B cell (primary cell): ENCODE measurements at regions not wholly inside any gene's neighbourhood (a gene's known extent, or its start where the extent isn't known, plus 50 kb on each side); places are given as distances from the start of the nearest gene placed in this dataset.
A peak's percentile ranks its signal among the peaks of the same experiment; 100 is the strongest.

Experiments
- ATAC-seq: fragments of 200-7000 bp; cut with Tn5 transposase; one replicate; pipeline ENCODE4 v1.10.0; 2021; ENCODE audit warnings: low read depth, mild to moderate bottlenecking, moderate number of reproducible peaks, moderate library complexity
- CTCF ChIA-PET: fragments of 350-600 bp; sonication (Branson Sonifier 250); formaldehyde crosslinking; loops from one replicate; lab custom pipeline; 2021; ENCODE audit warnings: antibody characterized with exemption, inconsistent platforms; lab: Charles Lee
- POLR2A ChIA-PET: fragments of 350-600 bp; sonication (Branson Sonifier 250); formaldehyde crosslinking; loops from one replicate; lab custom pipeline; 2021; ENCODE audit warnings: antibody characterized with exemption; lab: Charles Lee
- DNase-seq: peaks from one replicate; pipeline ENCODE4 v3.0.0; 2013
- H2AFZ ChIP-seq: 2 replicates; pipeline ENCODE4 v1.6.1; 2012; ENCODE audit warnings: mild to moderate bottlenecking, low read depth, low read length; ENCODE audit not compliant: insufficient read depth, poor library complexity, severe bottlenecking
- H3K27ac ChIP-seq, 2 donors: 1 replicate in 1 of 2; 2 replicates in 1 of 2; pipeline ENCODE4 v1.5.1; 2012 to 2013; ENCODE audit warnings: low read length in 2 of 2, mild to moderate bottlenecking in 2 of 2, moderate library complexity in 1 of 2
- H3K27me3 ChIP-seq, 4 experiments: fragments of 200-600 bp in 1 of 4; sonication (generic) in 1 of 4; replicated peaks in 1 of 4; 1 replicate in 2 of 4; 2 replicates in 2 of 4; pipeline versions ENCODE4 v1.6.1 to v1.7.0; 2013 to 2016; ENCODE audit warnings: low read length in 3 of 4, mild to moderate bottlenecking in 2 of 4, mixed read lengths in 1 of 4, moderate library complexity in 1 of 4; ENCODE audit not compliant: insufficient read depth in 4 of 4, control insufficient read depth in 3 of 4; ENCODE audit errors: control extremely low read depth in 1 of 4
- H3K36me3 ChIP-seq, 2 experiments: replicated peaks in 1 of 2; 1 replicate in 1 of 2; 2 replicates in 1 of 2; pipeline versions ENCODE4 v1.6.1 to v1.7.1; 2013; ENCODE audit warnings: low read length in 1 of 2; ENCODE audit not compliant: insufficient read depth in 2 of 2, control insufficient read depth in 1 of 2; ENCODE audit errors: control extremely low read depth in 1 of 2, extremely low read depth in 1 of 2
- H3K4me1 ChIP-seq, 2 donors: fragments of 200-600 bp in 1 of 2; sonication (generic) in 1 of 2; 1 replicate in 1 of 2; 2 replicates in 1 of 2; pipeline versions ENCODE4 v1.5.1 to v1.6.1; 2013 to 2017; ENCODE audit warnings: low read length in 2 of 2; ENCODE audit not compliant: control insufficient read depth in 2 of 2, insufficient read depth in 2 of 2
- H3K4me2 ChIP-seq: replicated peaks from 2 replicates; pipeline ENCODE3; 2012; ENCODE audit warnings: mild to moderate bottlenecking, low read depth, low read length; ENCODE audit not compliant: poor library complexity, severe bottlenecking
- H3K4me3 ChIP-seq, 5 experiments: fragments of 200-600 bp in 1 of 5; sonication (generic) in 1 of 5; 1 replicate in 3 of 5; 2 replicates in 2 of 5; pipeline versions ENCODE4 v1.5.1 to v1.7.0; 2011 to 2016; ENCODE audit warnings: low read length in 4 of 5, mild to moderate bottlenecking in 4 of 5, low read depth in 2 of 5, control low read depth in 1 of 5, moderate library complexity in 1 of 5; ENCODE audit not compliant: insufficient read depth in 1 of 5; ENCODE audit errors: control extremely low read depth in 1 of 5, extremely low read depth in 1 of 5
- H3K79me2 ChIP-seq: fragments of 200-600 bp; sonication (generic); one replicate; pipeline ENCODE4 v1.6.0; 2016; ENCODE audit warnings: low read length; ENCODE audit not compliant: control insufficient read depth, insufficient read depth
- H3K9ac ChIP-seq: fragments of 200-600 bp; sonication (generic); 2 replicates; pipeline ENCODE4 v1.6.1; 2017; ENCODE audit warnings: mild to moderate bottlenecking, low read length, moderate library complexity
- H3K9me3 ChIP-seq, 3 donors: one replicate each; pipeline versions ENCODE4 v1.6.1 to v1.7.1; 2013; ENCODE audit warnings: low read length in 2 of 3; ENCODE audit not compliant: control insufficient read depth in 2 of 3, insufficient read depth in 1 of 3; ENCODE audit errors: control extremely low read depth in 1 of 3
- H4K20me1 ChIP-seq: 2 replicates; pipeline ENCODE4 v1.6.0; 2012; ENCODE audit warnings: mild to moderate bottlenecking, low read length; ENCODE audit not compliant: insufficient read depth, control insufficient read depth, poor library complexity, severe bottlenecking
- H3K27ac Mint-ChIP-seq: one replicate; pipeline ENCODE4 v1.8.0; 2021; ENCODE audit warnings: mixed read lengths
- H3K27me3 Mint-ChIP-seq: one replicate; pipeline ENCODE4 v1.8.0; 2021; ENCODE audit warnings: mixed read lengths
- H3K4me1 Mint-ChIP-seq: one replicate; pipeline ENCODE4 v1.8.0; 2021; ENCODE audit warnings: mixed read lengths
- H3K4me3 Mint-ChIP-seq: one replicate; pipeline ENCODE4 v1.8.0; 2021; ENCODE audit warnings: mixed read lengths
- H3K9me3 Mint-ChIP-seq: one replicate; pipeline ENCODE4 v1.8.0; 2022; ENCODE audit warnings: mixed read lengths; ENCODE audit not compliant: insufficient read depth
- EZH2 ChIP-seq: IDR thresholded peaks from 2 replicates; pipeline ENCODE4 v1.6.1; 2012; ENCODE audit warnings: borderline replicate concordance, low read depth, mild to moderate bottlenecking, moderate library complexity, low read length; ENCODE audit not compliant: insufficient read depth, poor library complexity, severe bottlenecking
- WGBS: methylation state at CpG from one replicate; pipeline ENCODE4 v1.1.5; 2013; ENCODE audit warnings: missing lambda C conversion rate; ENCODE audit not compliant: insufficient coverage; 5-methylcytosine and 5-hydroxymethylcytosine counted together
- intact Hi-C: fragments of 100-400 bp; cut with micrococcal nuclease; formaldehyde crosslinking; loops from one replicate; pipeline ENCODE4 v1.10.0; 2022
- TF ChIP-seq, protein P1 (sequence below): fragments of 200-600 bp; IDR thresholded peaks from one replicate; pipeline ENCODE4 v1.8.0; 2022; ENCODE audit warnings: antibody characterized with exemption, mild to moderate bottlenecking

DNA sequence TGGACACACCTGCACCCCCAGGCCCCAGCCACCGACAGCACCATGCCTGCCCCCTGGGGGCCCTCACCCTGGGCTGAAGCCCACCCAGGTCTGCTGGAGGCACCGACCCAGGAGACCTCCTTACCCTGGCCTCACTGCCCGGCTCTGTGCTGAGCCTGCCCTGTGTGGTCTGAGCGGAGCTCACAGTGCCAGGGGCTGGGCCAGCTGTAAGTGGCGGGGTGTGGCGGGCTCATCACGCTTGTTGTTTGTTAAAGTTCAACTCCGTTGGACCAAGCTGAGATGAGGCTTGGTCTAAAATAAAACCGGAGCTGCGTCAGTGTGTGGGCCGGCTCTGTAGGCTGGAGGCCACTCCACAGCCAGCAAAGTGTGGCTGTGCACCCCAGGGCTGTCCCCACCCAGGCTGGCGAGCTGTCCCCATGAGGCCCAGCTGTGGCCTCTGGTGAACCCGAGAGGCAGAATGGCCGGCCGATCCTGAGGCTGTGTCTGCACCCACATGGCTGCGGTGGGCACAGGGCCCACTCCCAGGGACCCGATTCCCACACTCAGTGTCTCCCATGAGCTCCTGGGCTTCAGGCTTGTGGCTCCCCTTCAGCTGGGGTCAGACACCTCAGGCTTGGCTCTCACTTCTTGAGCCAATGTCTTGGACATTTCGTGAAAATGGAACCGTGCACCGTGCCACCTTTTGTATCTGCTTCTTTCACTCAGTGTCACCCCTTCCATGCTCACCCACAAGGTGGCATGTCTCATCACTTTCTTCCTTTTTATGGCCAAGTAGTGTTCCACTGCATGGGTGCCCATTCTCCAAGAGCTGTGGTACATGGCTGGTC, 137.9 kb downstream of the CTTN start:
- CTCF ChIA-PET: no interaction called here
- 95% methylated on average over 19 of the region's 20 CpGs for WGBS
- DNase-seq (no peak), ATAC-seq (no peak)
- no peaks in the 10 kb centered on the region for H3K4me1 Mint-ChIP-seq
- Histone ChIP-seq H3K4me2 (no peak overlapping the region), H3K27ac (no peak overlapping the region), H3K4me1 (no peaks in the 10 kb centered on the region), H3K4me3 (no peak overlapping the region), H3K36me3 (no peaks in the 10 kb centered on the region), H3K9ac (no peak overlapping the region), H3K79me2 (no peaks in the 10 kb centered on the region), H3K27me3 (no peaks in the 10 kb centered on the region), H4K20me1 (no peaks in the 10 kb centered on the region), H3K9me3 (peaks cover 0 to 27% (median 0%) of the 10 kb centered on the region in 3 donors), H2AFZ (no peak overlapping the region)
- H3K27ac Mint-ChIP-seq: peak overlapping the region; percentile 7
- intact Hi-C loops: no loop called here
- no peak overlapping the region for H3K4me3 Mint-ChIP-seq
- TF ChIP-seq EZH2: no peak
- TF ChIP-seq, protein P1, sequence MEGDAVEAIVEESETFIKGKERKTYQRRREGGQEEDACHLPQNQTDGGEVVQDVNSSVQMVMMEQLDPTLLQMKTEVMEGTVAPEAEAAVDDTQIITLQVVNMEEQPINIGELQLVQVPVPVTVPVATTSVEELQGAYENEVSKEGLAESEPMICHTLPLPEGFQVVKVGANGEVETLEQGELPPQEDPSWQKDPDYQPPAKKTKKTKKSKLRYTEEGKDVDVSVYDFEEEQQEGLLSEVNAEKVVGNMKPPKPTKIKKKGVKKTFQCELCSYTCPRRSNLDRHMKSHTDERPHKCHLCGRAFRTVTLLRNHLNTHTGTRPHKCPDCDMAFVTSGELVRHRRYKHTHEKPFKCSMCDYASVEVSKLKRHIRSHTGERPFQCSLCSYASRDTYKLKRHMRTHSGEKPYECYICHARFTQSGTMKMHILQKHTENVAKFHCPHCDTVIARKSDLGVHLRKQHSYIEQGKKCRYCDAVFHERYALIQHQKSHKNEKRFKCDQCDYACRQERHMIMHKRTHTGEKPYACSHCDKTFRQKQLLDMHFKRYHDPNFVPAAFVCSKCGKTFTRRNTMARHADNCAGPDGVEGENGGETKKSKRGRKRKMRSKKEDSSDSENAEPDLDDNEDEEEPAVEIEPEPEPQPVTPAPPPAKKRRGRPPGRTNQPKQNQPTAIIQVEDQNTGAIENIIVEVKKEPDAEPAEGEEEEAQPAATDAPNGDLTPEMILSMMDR: no peak
- H3K27me3 Mint-ChIP-seq: peaks cover 3% of the 10 kb centered on the region
- POLR2A ChIA-PET: no interaction called here
- peaks cover 9% of the 10 kb centered on the region for H3K9me3 Mint-ChIP-seq
